ENCODE measurements at regions not wholly inside any gene's neighbourhood (a gene's known extent, or its start where the extent isn't known, plus 50 kb on each side); places are given as distances from the start of the nearest gene placed in this dataset.

GRCh38 chr5:152136321-152136720 is 211.7 kb upstream of the GLRA1 start:
- Histone ChIP-seq H3K36me3 (ENCODE audit: control insufficient read depth, insufficient read depth, low read length) (no peaks in the 10 kb centered on the region), H3K4me1 (ENCODE audit: control insufficient read depth, insufficient read depth, low read length) (no peaks in the 10 kb centered on the region), H3K4me3 (ENCODE audit: low read length) (no peak overlapping the region), H3K9ac (ENCODE audit: extremely low read depth, low read length, poor library complexity, severe bottlenecking) (no peak overlapping the region), H3K9me3 (ENCODE audit: control insufficient read depth, low read length) (no peaks in the 10 kb centered on the region), H3K27ac (ENCODE audit: low read depth, low read length) (no peak overlapping the region), H3K27me3 (ENCODE audit: control insufficient read depth, insufficient read depth, low read length, poor library complexity, severe bottlenecking) (peaks cover 22% of the 10 kb centered on the region)
- 92% methylated on average over 6 of the region's 6 CpGs for WGBS, 2 experiments (ENCODE audit: insufficient coverage in 1 of 2, insufficient read length in 1 of 2)
- no peaks in the 10 kb centered on the region for H3K4me1 Mint-ChIP-seq
- DNase-seq: no peak
- H3K4me3 Mint-ChIP-seq: no peak overlapping the region
- TF ChIP-seq, protein P1, sequence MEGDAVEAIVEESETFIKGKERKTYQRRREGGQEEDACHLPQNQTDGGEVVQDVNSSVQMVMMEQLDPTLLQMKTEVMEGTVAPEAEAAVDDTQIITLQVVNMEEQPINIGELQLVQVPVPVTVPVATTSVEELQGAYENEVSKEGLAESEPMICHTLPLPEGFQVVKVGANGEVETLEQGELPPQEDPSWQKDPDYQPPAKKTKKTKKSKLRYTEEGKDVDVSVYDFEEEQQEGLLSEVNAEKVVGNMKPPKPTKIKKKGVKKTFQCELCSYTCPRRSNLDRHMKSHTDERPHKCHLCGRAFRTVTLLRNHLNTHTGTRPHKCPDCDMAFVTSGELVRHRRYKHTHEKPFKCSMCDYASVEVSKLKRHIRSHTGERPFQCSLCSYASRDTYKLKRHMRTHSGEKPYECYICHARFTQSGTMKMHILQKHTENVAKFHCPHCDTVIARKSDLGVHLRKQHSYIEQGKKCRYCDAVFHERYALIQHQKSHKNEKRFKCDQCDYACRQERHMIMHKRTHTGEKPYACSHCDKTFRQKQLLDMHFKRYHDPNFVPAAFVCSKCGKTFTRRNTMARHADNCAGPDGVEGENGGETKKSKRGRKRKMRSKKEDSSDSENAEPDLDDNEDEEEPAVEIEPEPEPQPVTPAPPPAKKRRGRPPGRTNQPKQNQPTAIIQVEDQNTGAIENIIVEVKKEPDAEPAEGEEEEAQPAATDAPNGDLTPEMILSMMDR (conservative IDR thresholded peaks at IDR 0.05): no peak
- H3K36me3 Mint-ChIP-seq (ENCODE audit: low read depth): no peaks in the 10 kb centered on the region
- H3K9me3 Mint-ChIP-seq: no peaks in the 10 kb centered on the region
- peaks cover 28% of the 10 kb centered on the region for H3K27me3 Mint-ChIP-seq (ENCODE audit: insufficient read depth)
- no peak overlapping the region for H3K27ac Mint-ChIP-seq

DNA sequence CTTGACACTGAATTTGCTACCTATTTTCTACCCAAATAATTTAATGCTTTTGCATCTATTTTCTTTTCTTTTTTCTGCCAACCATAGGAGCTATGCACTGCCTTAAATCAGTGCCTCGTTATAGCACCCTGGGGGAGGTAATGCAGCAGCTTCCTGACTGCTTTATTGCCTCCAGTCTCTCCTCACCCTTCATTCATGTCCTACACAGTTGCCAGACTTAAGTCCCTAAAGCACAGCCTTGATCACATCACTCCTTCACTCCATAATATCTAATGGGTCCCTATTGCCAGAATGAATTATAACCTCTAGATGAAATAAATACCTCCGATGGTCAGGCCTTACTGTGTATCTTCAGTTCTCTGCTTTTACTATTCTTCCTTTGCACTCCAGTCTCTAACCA is 211.2 kb upstream of the GLRA1 start:
- H3K27ac Mint-ChIP-seq: no peak overlapping the region
- WGBS, 2 experiments (ENCODE audit: insufficient coverage in 1 of 2, insufficient read length in 1 of 2): 86 to 94% methylated on average over 2 of the region's 2 CpGs
- H3K27ac ChIP-seq (ENCODE audit: low read depth, low read length): no peak overlapping the region

GRCh38 chr5:152125661-152126205 is 201.1 kb upstream of the GLRA1 start:
- Mint-ChIP-seq H3K4me1 (peaks cover 11% of the 10 kb centered on the region), H3K9me3 (no peaks in the 10 kb centered on the region), H3K4me3 (no peak overlapping the region), H3K27me3 (ENCODE audit: insufficient read depth) (peaks cover 4% of the 10 kb centered on the region), H3K36me3 (ENCODE audit: low read depth) (no peaks in the 10 kb centered on the region), H3K27ac (no peak overlapping the region)
- Histone ChIP-seq H3K9me3 (ENCODE audit: control insufficient read depth, low read length) (no peaks in the 10 kb centered on the region), H3K4me1 (ENCODE audit: control insufficient read depth, insufficient read depth, low read length) (peaks cover 4% of the 10 kb centered on the region), H3K4me3 (ENCODE audit: low read length) (no peak overlapping the region), H3K36me3 (ENCODE audit: control insufficient read depth, insufficient read depth, low read length) (no peaks in the 10 kb centered on the region), H3K9ac (ENCODE audit: extremely low read depth, low read length, poor library complexity, severe bottlenecking) (no peak overlapping the region), H3K27me3 (ENCODE audit: control insufficient read depth, insufficient read depth, low read length, poor library complexity, severe bottlenecking) (peaks cover 6% of the 10 kb centered on the region), H3K27ac (ENCODE audit: low read depth, low read length) (peak overlapping the region; percentile 85)
- TF ChIP-seq, protein P1 (conservative IDR thresholded peaks at IDR 0.05): no peak
- DNase-seq: no peak
- 77 to 85% methylated on average over 3 to 7 of the region's 7 CpGs for WGBS, 2 experiments (ENCODE audit: insufficient coverage in 1 of 2, insufficient read length in 1 of 2)

More for the DNA sequence above, 211.2 kb upstream of the GLRA1 start:
- peaks cover 22% of the 10 kb centered on the region for H3K27me3 ChIP-seq (ENCODE audit: control insufficient read depth, insufficient read depth, low read length, poor library complexity, severe bottlenecking)
- TF ChIP-seq, protein P1 (conservative IDR thresholded peaks at IDR 0.05): no peak
- H3K4me3 ChIP-seq (ENCODE audit: low read length): no peak overlapping the region
- peaks cover 23% of the 10 kb centered on the region for H3K27me3 Mint-ChIP-seq (ENCODE audit: insufficient read depth)
- H3K4me1 Mint-ChIP-seq: no peaks in the 10 kb centered on the region
- no peak overlapping the region for H3K9ac ChIP-seq (ENCODE audit: extremely low read depth, low read length, poor library complexity, severe bottlenecking)
- H3K9me3 Mint-ChIP-seq: no peaks in the 10 kb centered on the region
- H3K4me1 ChIP-seq (ENCODE audit: control insufficient read depth, insufficient read depth, low read length): no peaks in the 10 kb centered on the region
- no peak for DNase-seq
- H3K4me3 Mint-ChIP-seq: no peak overlapping the region
- no peaks in the 10 kb centered on the region for H3K36me3 Mint-ChIP-seq (ENCODE audit: low read depth)
- no peaks in the 10 kb centered on the region for H3K9me3 ChIP-seq (ENCODE audit: control insufficient read depth, low read length)
- no peaks in the 10 kb centered on the region for H3K36me3 ChIP-seq (ENCODE audit: control insufficient read depth, insufficient read depth, low read length)

Measured in endodermal cell (in vitro differentiated cells).